H1 (cell line): ENCODE measurements at regions not wholly inside any gene's neighbourhood (a gene's known extent, or its start where the extent isn't known, plus 50 kb on each side); places are given as distances from the start of the nearest gene placed in this dataset.

ENCODE experiments used
- CTCF ChIA-PET: fragments of 300-600 bp; sonication (Branson Sonifier 250); formaldehyde crosslinking; loops from one replicate; lab custom pipeline; 2021; ENCODE audit not compliant: partially characterized antibody; lab: Charles Lee
- POLR2A ChIA-PET: fragments of 300-600 bp; sonication (Branson Sonifier 250); formaldehyde crosslinking; loops from one replicate; lab custom pipeline; 2021; ENCODE audit warnings: inconsistent platforms; ENCODE audit not compliant: partially characterized antibody; lab: Charles Lee
- DNase-seq, 2 experiments: peaks; one replicate each; pipeline versions ENCODE4 v3.0.0 to v3.0.0-alpha.2; 2010 to 2022; ENCODE audit warnings: low spot score in 2 of 2, low read depth in 1 of 2, mixed read lengths in 1 of 2
- FAIRE-seq: peaks from 2 replicates; lab custom pipeline; 2011; peaks lifted over from hg19 to GRCh38; lab: Jason Lieb, UNC
- H2AFZ ChIP-seq: 2 replicates; pipeline ENCODE4 v1.8.1; 2012; ENCODE audit warnings: low read length, inconsistent platforms
- H2AK5ac ChIP-seq: 2 replicates; pipeline ENCODE4 v1.6.1; 2013; ENCODE audit warnings: low read depth, low read length
- H2BK120ac ChIP-seq: replicated peaks from 2 replicates; pipeline ENCODE3; 2013; ENCODE audit warnings: low read depth, low read length, inconsistent platforms
- H2BK12ac ChIP-seq: 2 replicates; pipeline ENCODE4 v1.6.1; 2013; ENCODE audit warnings: low read depth, low read length
- H2BK15ac ChIP-seq: 2 replicates; pipeline ENCODE4 v1.6.1; 2013; ENCODE audit warnings: low read length
- H2BK20ac ChIP-seq: 2 replicates; pipeline ENCODE4 v1.6.1; 2013; ENCODE audit warnings: low read length
- H2BK5ac ChIP-seq: 2 replicates; pipeline ENCODE4 v1.6.1; 2013; ENCODE audit warnings: low read depth, low read length
- H3K14ac ChIP-seq: 2 replicates; pipeline ENCODE4 v1.6.1; 2013; ENCODE audit warnings: inconsistent platforms; ENCODE audit not compliant: insufficient read length
- H3K18ac ChIP-seq: 2 replicates; pipeline ENCODE4 v1.6.1; 2013; ENCODE audit warnings: low read length; ENCODE audit errors: extremely low read depth
- H3K23ac ChIP-seq: 2 replicates; pipeline ENCODE4 v1.6.1; 2013; ENCODE audit warnings: inconsistent platforms; ENCODE audit not compliant: insufficient read length
- H3K23me2 ChIP-seq: 2 replicates; pipeline ENCODE4 v1.6.1; 2013; ENCODE audit warnings: low read depth, low read length
- H3K27ac ChIP-seq: 2 replicates; pipeline ENCODE4 v1.6.1; 2011; ENCODE audit warnings: low read depth, low read length, inconsistent platforms
- H3K27me3 ChIP-seq, 4 experiments: replicated peaks in 1 of 4; 1 replicate in 1 of 4; 2 replicates in 3 of 4; pipeline versions ENCODE4 v1.6.1 to v1.8.1; 2011 to 2013; ENCODE audit warnings: low read length in 3 of 4, mild to moderate bottlenecking in 3 of 4, inconsistent platforms in 2 of 4, mixed read lengths in 2 of 4, moderate library complexity in 1 of 4; ENCODE audit not compliant: control insufficient read depth in 3 of 4, insufficient read depth in 3 of 4; ENCODE audit errors: extremely low read depth in 1 of 4
- H3K36me3 ChIP-seq, 4 experiments: 2 replicates each; pipeline versions ENCODE4 v1.6.1 to v1.8.1; 2011 to 2013; ENCODE audit warnings: mild to moderate bottlenecking in 4 of 4, low read length in 3 of 4, moderate library complexity in 2 of 4, control low read depth in 1 of 4, inconsistent platforms in 1 of 4; ENCODE audit not compliant: insufficient read depth in 4 of 4, control insufficient read depth in 2 of 4
- H3K4ac ChIP-seq: replicated peaks from 2 replicates; pipeline ENCODE3; 2013; ENCODE audit warnings: low read length, low read depth, mixed read lengths, inconsistent platforms; ENCODE audit not compliant: insufficient read length
- H3K4me1 ChIP-seq, 4 experiments: replicated peaks in 1 of 4; 1 replicate in 1 of 4; 2 replicates in 3 of 4; pipeline versions ENCODE4 v1.6.1 to v1.8.1; 2011 to 2013; ENCODE audit warnings: low read length in 3 of 4, inconsistent platforms in 2 of 4, mixed read lengths in 1 of 4; ENCODE audit not compliant: insufficient read depth in 4 of 4, control insufficient read depth in 3 of 4
- H3K4me2 ChIP-seq, 2 experiments: 2 replicates each; pipeline versions ENCODE4 v1.6.1 to v1.8.1; 2011 to 2013; ENCODE audit warnings: low read depth in 2 of 2, low read length in 2 of 2, control low read depth in 1 of 2, inconsistent platforms in 1 of 2, mild to moderate bottlenecking in 1 of 2; ENCODE audit not compliant: insufficient read depth in 1 of 2
- H3K4me3 ChIP-seq, 4 experiments: fragments of 200-600, 300-600 bp in 1 of 4; sonication (generic), shearing (Covaris generic), sonication (Bioruptor Twin) in 1 of 4; 2 replicates each; pipeline versions ENCODE4 v1.5.1 to v1.8.1; 2011 to 2016; ENCODE audit warnings: low read length in 4 of 4, low read depth in 3 of 4, control low read depth in 2 of 4, inconsistent platforms in 2 of 4, mild to moderate bottlenecking in 2 of 4, mixed read lengths in 1 of 4, moderate library complexity in 1 of 4; ENCODE audit not compliant: insufficient read depth in 2 of 4; ENCODE audit errors: extremely low read depth in 1 of 4
- H3K56ac ChIP-seq: replicated peaks from 2 replicates; pipeline ENCODE3; 2013; ENCODE audit warnings: low read depth, mild to moderate bottlenecking, mixed read lengths, low read length, inconsistent platforms; ENCODE audit not compliant: insufficient read length
- H3K79me1 ChIP-seq: 2 replicates; pipeline ENCODE4 v1.6.1; 2013; ENCODE audit warnings: low read depth, low read length, control low read depth
- H3K79me2 ChIP-seq, 2 experiments: 2 replicates each; pipeline versions ENCODE4 v1.6.1 to v1.8.1; 2012 to 2013; ENCODE audit warnings: low read length in 2 of 2, mild to moderate bottlenecking in 2 of 2, inconsistent platforms in 1 of 2; ENCODE audit not compliant: insufficient read depth in 2 of 2, control insufficient read depth in 1 of 2
- H3K9ac ChIP-seq, 4 experiments: replicated peaks in 1 of 4; 1 replicate in 1 of 4; 2 replicates in 3 of 4; pipeline versions ENCODE4 v1.6.1 to v1.8.1; 2011 to 2013; ENCODE audit warnings: low read depth in 3 of 4, low read length in 3 of 4, control low read depth in 2 of 4, mild to moderate bottlenecking in 2 of 4, moderate library complexity in 2 of 4, inconsistent platforms in 1 of 4; ENCODE audit errors: extremely low read depth in 1 of 4
- H3K9me3 ChIP-seq, 2 experiments: 2 replicates each; pipeline versions ENCODE4 v1.6.1 to v1.8.1; 2012 to 2013; ENCODE audit warnings: mild to moderate bottlenecking in 2 of 2, moderate library complexity in 2 of 2, control low read depth in 1 of 2, inconsistent platforms in 1 of 2, low read depth in 1 of 2, low read length in 1 of 2, mixed read lengths in 1 of 2; ENCODE audit not compliant: insufficient read depth in 2 of 2
- H4K20me1 ChIP-seq, 2 experiments: replicated peaks in 1 of 2; 2 replicates each; pipeline versions ENCODE3 to v1.8.1; 2011 to 2013; ENCODE audit warnings: inconsistent platforms in 2 of 2, low read length in 2 of 2, mild to moderate bottlenecking in 1 of 2; ENCODE audit not compliant: insufficient read depth in 2 of 2, control insufficient read depth in 1 of 2
- H4K5ac ChIP-seq: 2 replicates; pipeline ENCODE4 v1.6.1; 2013; ENCODE audit warnings: low read length, low read depth, mixed read lengths, inconsistent platforms; ENCODE audit not compliant: insufficient read length
- H4K8ac ChIP-seq: 2 replicates; pipeline ENCODE4 v1.8.0; 2013; ENCODE audit warnings: mild to moderate bottlenecking, moderate library complexity, low read length, inconsistent platforms; ENCODE audit not compliant: insufficient read depth; ENCODE audit errors: extremely low read depth
- H4K91ac ChIP-seq: replicated peaks from 2 replicates; pipeline ENCODE3; 2013; ENCODE audit warnings: low read length, mixed read lengths, inconsistent platforms; ENCODE audit not compliant: insufficient read length
- ATF2 ChIP-seq: IDR thresholded peaks from 2 replicates; pipeline ENCODE4 v1.6.1; 2012; ENCODE audit warnings: low read length, inconsistent platforms
- BACH1 ChIP-seq: IDR thresholded peaks from 2 replicates; pipeline ENCODE4 v1.6.1; 2012; ENCODE audit warnings: low read length, improper control_type of control experiment
- CREB1 ChIP-seq: IDR thresholded peaks from 2 replicates; pipeline ENCODE4 v1.6.1; 2012; ENCODE audit warnings: inconsistent platforms
- JUND ChIP-seq: IDR thresholded peaks from 2 replicates; pipeline ENCODE4 v1.6.1; 2011; ENCODE audit warnings: mild to moderate bottlenecking, improper control_type of control experiment, low read length
- MAFK ChIP-seq: IDR thresholded peaks from 2 replicates; pipeline ENCODE4 v1.6.1; 2012; ENCODE audit warnings: low read depth, mild to moderate bottlenecking, improper control_type of control experiment, low read length
- MAX ChIP-seq: IDR thresholded peaks from 2 replicates; pipeline ENCODE4 v1.6.1; 2012; ENCODE audit warnings: inconsistent platforms
- POLR2AphosphoS5 ChIP-seq: IDR thresholded peaks from 2 replicates; pipeline ENCODE4 v1.6.1; 2011; ENCODE audit warnings: low read depth, low read length
- RBBP5 ChIP-seq: IDR thresholded peaks from 2 replicates; pipeline ENCODE4 v1.7.1; 2012; ENCODE audit warnings: low read depth, mild to moderate bottlenecking, inconsistent platforms, low read length, moderate library complexity, borderline replicate concordance
- RFX5 ChIP-seq: IDR thresholded peaks from 2 replicates; pipeline ENCODE4 v1.6.1; 2011; ENCODE audit warnings: low read depth, low read length, improper control_type of control experiment, borderline replicate concordance
- SAP30 ChIP-seq: fragments of 300-600 bp; sonication (generic); IDR thresholded peaks from 2 replicates; pipeline ENCODE4 v1.7.1; 2012; ENCODE audit warnings: low read length, moderate library complexity, mild to moderate bottlenecking, inconsistent platforms; ENCODE audit not compliant: insufficient read depth, insufficient replicate concordance
- SIX5 ChIP-seq: IDR thresholded peaks from 2 replicates; pipeline ENCODE4 v1.6.1; 2011; ENCODE audit warnings: mild to moderate bottlenecking, low read depth, low read length
- TAF7 ChIP-seq: optimal IDR thresholded peaks from 2 replicates; pipeline ENCODE3; 2011; ENCODE audit warnings: low read depth, mild to moderate bottlenecking, inconsistent platforms, low read length, moderate library complexity, borderline replicate concordance
- TBP ChIP-seq: IDR thresholded peaks from 2 replicates; pipeline ENCODE4 v1.6.1; 2011; ENCODE audit warnings: low read depth, low read length, improper control_type of control experiment
- ZNF274 ChIP-seq: IDR thresholded peaks from 2 replicates; pipeline ENCODE4 v1.7.0; 2012; ENCODE audit warnings: low read length, borderline replicate concordance; ENCODE audit errors: extremely low read depth
- WGBS, 2 experiments: shearing (Covaris generic) in 1 of 2; methylation state at CpG; one replicate each; pipeline versions ENCODE4 v1.1.6 to v1.1.7; 2013 to 2015; ENCODE audit warnings: low lambda C conversion rate in 2 of 2, mixed read lengths in 2 of 2, inconsistent platforms in 1 of 2, low coverage in 1 of 2, missing lambda C conversion rate in 1 of 2; ENCODE audit not compliant: insufficient replicate concordance in 2 of 2, insufficient coverage in 1 of 2, insufficient read length in 1 of 2; ENCODE audit errors: extremely low coverage in 1 of 2, missing lambda C conversion rate in 1 of 2; 5-methylcytosine and 5-hydroxymethylcytosine counted together

GRCh38 chr12:78580296-78580695 is 284.3 kb upstream of the SYT1 start:
- no peak overlapping the region for H3K56ac ChIP-seq
- H2BK120ac ChIP-seq, result no peak overlapping the region
- no peak overlapping the region for H3K4ac ChIP-seq
- H4K5ac ChIP-seq, result no peak overlapping the region
- no peak overlapping the region for H4K8ac ChIP-seq
- no peak overlapping the region for H3K23ac ChIP-seq
- peaks cover 2 to 5% of the 10 kb centered on the region in 2 experiments; a peak in 2 of 4 replicates for H3K9me3 ChIP-seq
- DNase-seq (no peak), FAIRE-seq (no peak)
- H2BK12ac ChIP-seq, result no peak overlapping the region
- H3K4me2 ChIP-seq, result no peak overlapping the region
- no peaks in the 10 kb centered on the region for H3K79me1 ChIP-seq
- no peaks in the 10 kb centered on the region for H4K20me1 ChIP-seq
- H2AFZ ChIP-seq, result no peak overlapping the region
- no peak overlapping the region for H3K18ac ChIP-seq
- no peak overlapping the region for H2BK15ac ChIP-seq
- no peaks in the 10 kb centered on the region for H3K36me3 ChIP-seq
- no peaks in the 10 kb centered on the region for H3K4me1 ChIP-seq
- ChIA-PET POLR2A (no interaction called here), CTCF (interaction anchor here (1.5 kb wide), 1 partner anchor 109 kb away, joined by 3 read pairs; no protein-coding TSS in a partner anchor)
- no peak overlapping the region for H3K4me3 ChIP-seq
- no peak overlapping the region for H2AK5ac ChIP-seq
- H2BK5ac ChIP-seq, result no peak overlapping the region
- H4K91ac ChIP-seq, result no peak overlapping the region
- H3K14ac ChIP-seq, result no peak overlapping the region
- no peaks in the 10 kb centered on the region for H3K79me2 ChIP-seq
- 84% methylated on average over 1 of the region's 1 CpG; no CpG with 5 or more reads in 1 of the 2 experiments for WGBS, 2 experiments
- no peak overlapping the region for H2BK20ac ChIP-seq
- no peak overlapping the region for H3K9ac ChIP-seq
- H3K23me2 ChIP-seq, result no peaks in the 10 kb centered on the region
- H3K27me3 ChIP-seq, result no peaks in the 10 kb centered on the region
- H3K27ac ChIP-seq, result no peak overlapping the region
- TF ChIP-seq SIX5, result no peak
- no peak for TF ChIP-seq JUND
- TF ChIP-seq TAF7, result no peak
- TF ChIP-seq POLR2AphosphoS5, result no peak
- TF ChIP-seq ATF2, result no peak
- no peak for TF ChIP-seq MAFK
- TF ChIP-seq RBBP5, result no peak
- no peak for TF ChIP-seq CREB1
- TF ChIP-seq BACH1, result no peak
- TF ChIP-seq TBP, result no peak
- no peak for TF ChIP-seq SAP30
- TF ChIP-seq RFX5, result no peak
- no peak for TF ChIP-seq ZNF274
- TF ChIP-seq MAX, result no peak
